ENCODE measurements at regions not wholly inside any gene's neighbourhood (a gene's known extent, or its start where the extent isn't known, plus 50 kb on each side); places are given as distances from the start of the nearest gene placed in this dataset.

GRCh38 chr1:14292520-14292919, 306.0 kb upstream of the KAZN start:
- no peak for DNase-seq
- no peaks in the 10 kb centered on the region for H3K4me1 Mint-ChIP-seq
- no peak overlapping the region for H3K4me3 Mint-ChIP-seq
- no peaks in the 10 kb centered on the region for H3K9me3 Mint-ChIP-seq
- no peaks in the 10 kb centered on the region for H3K27me3 Mint-ChIP-seq
- no peak overlapping the region for H3K27ac Mint-ChIP-seq
- no peaks in the 10 kb centered on the region for H3K36me3 Mint-ChIP-seq

DNA sequence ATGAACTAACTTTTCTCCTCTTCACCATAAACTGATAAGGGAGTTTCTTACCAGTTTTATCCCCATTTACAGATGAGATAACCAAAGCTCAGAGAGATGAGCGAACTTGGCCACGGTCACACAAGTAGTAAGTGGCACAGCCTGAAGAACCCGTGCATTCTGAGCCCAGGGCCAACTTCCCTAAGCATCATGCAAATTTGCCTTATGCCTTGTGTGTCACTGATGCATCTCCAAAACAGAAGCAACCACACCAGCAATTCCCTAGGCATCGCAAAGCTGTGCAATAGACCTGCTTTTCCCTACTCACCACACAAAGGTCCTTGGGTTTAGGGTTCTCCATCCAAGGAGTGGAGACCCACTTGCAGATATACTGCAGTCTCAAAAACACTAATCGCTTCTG, 304.5 kb upstream of the KAZN start:
- H3K4me1 Mint-ChIP-seq, result no peaks in the 10 kb centered on the region
- no peak for DNase-seq
- H3K9me3 Mint-ChIP-seq, result no peaks in the 10 kb centered on the region
- no peak overlapping the region for H3K4me3 Mint-ChIP-seq
- H3K27me3 Mint-ChIP-seq, result peaks cover 3% of the 10 kb centered on the region
- H3K36me3 Mint-ChIP-seq, result no peaks in the 10 kb centered on the region
- H3K27ac Mint-ChIP-seq, result no peak overlapping the region

DNA sequence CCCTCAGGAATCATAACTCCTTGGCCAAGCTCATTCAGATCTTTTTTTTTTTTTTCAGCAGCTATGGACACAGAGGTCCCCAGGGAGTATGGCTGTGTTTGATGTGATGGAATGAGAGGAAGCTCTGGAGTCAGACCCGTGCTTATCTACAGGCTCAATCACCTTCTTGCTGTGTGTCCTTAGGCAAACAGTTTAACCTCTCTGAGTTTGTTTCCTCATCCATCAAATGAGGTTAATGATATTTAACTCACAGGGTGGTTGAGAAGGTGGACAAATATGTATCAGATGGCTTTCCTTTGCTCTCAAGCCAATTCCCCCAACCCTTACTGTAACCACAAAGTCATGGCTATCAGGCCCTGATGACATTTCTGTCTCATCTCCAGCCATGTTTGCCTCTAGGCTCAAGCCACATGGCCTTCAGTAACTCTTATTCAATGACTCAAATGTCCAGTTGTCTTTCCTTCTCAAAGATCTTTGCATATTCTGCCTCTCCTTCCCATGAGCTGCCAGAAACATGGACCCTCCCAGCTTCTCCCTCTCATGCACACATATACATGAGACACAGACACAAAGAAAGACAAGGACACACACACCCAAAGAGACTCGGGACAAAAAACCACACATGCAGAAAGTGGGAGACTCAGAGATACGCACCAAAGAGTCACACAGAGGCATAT, 303.5 kb upstream of the KAZN start:
- H3K4me3 Mint-ChIP-seq, result no peak overlapping the region
- no peaks in the 10 kb centered on the region for H3K9me3 Mint-ChIP-seq
- no peaks in the 10 kb centered on the region for H3K36me3 Mint-ChIP-seq
- H3K27me3 Mint-ChIP-seq, result peaks cover 5% of the 10 kb centered on the region
- no peaks in the 10 kb centered on the region for H3K4me1 Mint-ChIP-seq
- DNase-seq, result no peak
- no peak overlapping the region for H3K27ac Mint-ChIP-seq

DNA sequence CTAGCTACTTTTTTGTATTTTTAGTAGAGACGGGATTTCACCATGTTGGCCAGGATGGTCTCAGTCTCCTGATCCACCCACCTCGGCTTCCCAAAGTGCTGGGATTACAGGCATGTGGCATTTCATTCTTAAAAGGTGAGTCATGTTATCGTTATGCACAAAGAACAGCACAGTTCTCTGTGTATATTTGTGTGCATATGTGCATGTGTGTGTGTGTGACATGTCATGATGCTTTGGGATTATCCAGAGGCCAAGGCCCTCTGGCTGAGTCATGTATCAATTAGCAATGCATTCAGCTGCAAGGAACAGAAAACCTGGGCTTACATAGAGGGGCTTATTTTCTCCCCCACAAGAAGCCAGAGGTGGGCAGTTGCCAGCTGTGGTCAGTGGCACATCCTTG, 301.7 kb upstream of the KAZN start:
- Mint-ChIP-seq H3K27me3 (peaks cover 5% of the 10 kb centered on the region), H3K36me3 (no peaks in the 10 kb centered on the region), H3K4me3 (no peak overlapping the region), H3K27ac (no peak overlapping the region), H3K4me1 (no peaks in the 10 kb centered on the region), H3K9me3 (no peaks in the 10 kb centered on the region)
- DNase-seq, result no peak

GRCh38 chr1:14297356-14297755, 301.1 kb upstream of the KAZN start:
- no peaks in the 10 kb centered on the region for H3K4me1 Mint-ChIP-seq
- H3K27ac Mint-ChIP-seq, result no peak overlapping the region
- H3K4me3 Mint-ChIP-seq, result no peak overlapping the region
- DNase-seq, result no peak
- H3K27me3 Mint-ChIP-seq, result peaks cover 5% of the 10 kb centered on the region
- no peaks in the 10 kb centered on the region for H3K9me3 Mint-ChIP-seq
- H3K36me3 Mint-ChIP-seq, result no peaks in the 10 kb centered on the region

- H3K27ac Mint-ChIP-seq, result no peak overlapping the region
- H3K9me3 Mint-ChIP-seq, result no peaks in the 10 kb centered on the region
- H3K4me3 Mint-ChIP-seq, result no peak overlapping the region
- H3K27me3 Mint-ChIP-seq, result peaks cover 12% of the 10 kb centered on the region
- no peaks in the 10 kb centered on the region for H3K4me1 Mint-ChIP-seq
- H3K36me3 Mint-ChIP-seq, result no peaks in the 10 kb centered on the region
- DNase-seq, result no peak
Measured at GRCh38 chr1:14298806-14299205, 299.7 kb upstream of the KAZN start.

- Mint-ChIP-seq H3K4me3 (no peak overlapping the region), H3K27me3 (peaks cover 13% of the 10 kb centered on the region), H3K27ac (no peak overlapping the region), H3K36me3 (no peaks in the 10 kb centered on the region), H3K9me3 (no peaks in the 10 kb centered on the region), H3K4me1 (no peaks in the 10 kb centered on the region)
- no peak for DNase-seq
Measured at GRCh38 chr1:14300991-14301703, 297.3 kb upstream of the KAZN start.

GRCh38 chr1:14301704-14302024, 296.8 kb upstream of the KAZN start:
- H3K27ac Mint-ChIP-seq, result no peak overlapping the region
- H3K4me1 Mint-ChIP-seq, result no peaks in the 10 kb centered on the region
- H3K9me3 Mint-ChIP-seq, result no peaks in the 10 kb centered on the region
- peaks cover 13% of the 10 kb centered on the region for H3K27me3 Mint-ChIP-seq
- H3K36me3 Mint-ChIP-seq, result no peaks in the 10 kb centered on the region
- no peak overlapping the region for H3K4me3 Mint-ChIP-seq
- no peak for DNase-seq

DNA sequence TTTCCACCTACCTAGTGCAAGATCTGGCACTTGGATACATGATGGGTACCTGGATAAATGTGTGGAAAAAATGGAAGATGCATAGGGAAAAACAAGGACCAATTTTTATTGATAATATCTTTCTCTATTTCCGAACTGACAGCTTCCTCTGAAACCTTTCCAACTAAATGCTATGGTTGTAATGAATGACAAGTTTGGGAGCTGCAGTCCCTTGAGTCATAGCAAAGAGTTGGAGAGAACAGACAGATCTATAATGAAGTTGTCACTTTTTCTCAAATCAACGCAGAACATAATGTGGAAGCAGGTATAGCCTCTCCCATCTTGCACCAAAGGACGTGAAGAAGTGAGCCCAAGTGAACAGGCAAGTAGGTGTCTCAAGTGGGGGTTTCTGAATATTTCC, 296.5 kb upstream of the KAZN start:
- no peaks in the 10 kb centered on the region for H3K4me1 Mint-ChIP-seq
- no peaks in the 10 kb centered on the region for H3K36me3 Mint-ChIP-seq
- H3K27ac Mint-ChIP-seq, result no peak overlapping the region
- H3K27me3 Mint-ChIP-seq, result peaks cover 13% of the 10 kb centered on the region
- H3K4me3 Mint-ChIP-seq, result no peak overlapping the region
- H3K9me3 Mint-ChIP-seq, result no peaks in the 10 kb centered on the region
- DNase-seq, result no peak

DNA sequence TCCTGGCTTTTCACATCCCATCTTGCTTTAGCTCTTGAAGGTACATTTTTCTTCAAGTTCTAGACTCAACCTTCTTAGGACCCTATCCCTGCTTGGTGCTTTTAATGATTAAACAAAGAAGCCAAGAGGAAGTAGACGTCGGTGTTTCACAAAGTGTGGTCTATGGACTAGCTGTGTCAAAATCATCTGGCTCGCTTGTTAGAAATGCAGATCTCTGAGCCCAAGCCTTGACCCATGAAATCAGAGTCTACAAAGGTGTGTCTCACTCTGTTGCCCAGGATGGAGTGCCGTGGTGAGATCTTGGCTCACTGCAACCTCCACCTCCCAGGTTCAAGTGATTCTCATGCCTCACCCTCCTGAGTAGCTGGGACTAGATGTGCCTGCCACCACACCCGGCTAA, 295.5 kb upstream of the KAZN start:
- no peaks in the 10 kb centered on the region for H3K36me3 Mint-ChIP-seq
- H3K4me3 Mint-ChIP-seq, result no peak overlapping the region
- no peaks in the 10 kb centered on the region for H3K4me1 Mint-ChIP-seq
- no peak for DNase-seq
- no peaks in the 10 kb centered on the region for H3K9me3 Mint-ChIP-seq
- peaks cover 13% of the 10 kb centered on the region for H3K27me3 Mint-ChIP-seq
- no peak overlapping the region for H3K27ac Mint-ChIP-seq

GRCh38 chr1:14304381-14304865, 294.1 kb upstream of the KAZN start:
- Mint-ChIP-seq H3K36me3 (no peaks in the 10 kb centered on the region), H3K27ac (no peak overlapping the region)

DNA sequence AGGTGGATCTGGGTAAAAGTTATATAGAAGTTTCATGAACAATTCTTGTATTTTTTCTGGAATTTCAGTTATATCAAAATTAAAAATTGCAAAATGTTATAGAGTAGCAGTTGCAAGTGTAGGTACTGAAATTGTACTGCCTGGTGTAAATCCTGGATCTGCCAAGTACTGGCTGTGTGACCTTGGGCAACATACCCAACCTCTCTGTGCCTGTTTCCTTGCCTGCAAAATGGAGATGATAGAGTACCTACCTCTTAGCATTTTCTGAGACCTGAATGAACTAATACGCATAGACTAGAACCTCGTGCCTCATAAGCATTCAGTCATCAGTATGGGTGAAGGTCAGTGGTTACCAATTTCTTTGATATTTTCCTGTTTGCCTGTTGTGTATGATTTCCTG, 290.0 kb upstream of the KAZN start:
- no peak overlapping the region for H3K27ac Mint-ChIP-seq
- no peaks in the 10 kb centered on the region for H3K4me1 Mint-ChIP-seq
- no peak overlapping the region for H3K4me3 Mint-ChIP-seq
- no peak for DNase-seq
- peaks cover 5% of the 10 kb centered on the region for H3K27me3 Mint-ChIP-seq
- no peaks in the 10 kb centered on the region for H3K36me3 Mint-ChIP-seq
- no peaks in the 10 kb centered on the region for H3K9me3 Mint-ChIP-seq

More at GRCh38 chr1:14304381-14304865, 294.1 kb upstream of the KAZN start:
- Mint-ChIP-seq H3K9me3 (no peaks in the 10 kb centered on the region), H3K4me3 (no peak overlapping the region), H3K27me3 (peaks cover 9% of the 10 kb centered on the region), H3K4me1 (no peaks in the 10 kb centered on the region)
- no peak for DNase-seq

DNA sequence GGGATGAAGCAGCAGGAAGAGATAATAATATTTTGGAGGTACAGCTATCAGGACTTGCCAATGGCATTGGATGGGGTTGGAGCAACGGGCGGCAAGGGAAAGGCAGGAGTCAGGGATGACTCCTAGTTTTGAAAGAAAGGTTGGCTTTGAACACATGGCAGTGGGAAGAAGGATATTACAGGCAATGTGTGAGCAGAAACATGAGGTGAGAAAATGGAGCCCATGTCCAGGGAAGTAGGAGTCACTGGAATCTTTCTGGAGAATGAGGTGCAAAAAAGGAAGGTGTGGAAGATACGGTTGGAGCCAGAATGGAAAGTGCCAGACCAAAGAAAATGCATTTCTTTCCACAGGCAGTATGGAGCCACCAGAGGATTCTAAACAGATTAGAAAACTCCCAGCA, 288.5 kb upstream of the KAZN start:
- Mint-ChIP-seq H3K4me1 (no peaks in the 10 kb centered on the region), H3K9me3 (no peaks in the 10 kb centered on the region), H3K36me3 (no peaks in the 10 kb centered on the region), H3K27me3 (no peaks in the 10 kb centered on the region), H3K4me3 (no peak overlapping the region), H3K27ac (no peak overlapping the region)
- DNase-seq, result no peak

- H3K9me3 Mint-ChIP-seq, result no peaks in the 10 kb centered on the region
- no peak for DNase-seq
- no peaks in the 10 kb centered on the region for H3K36me3 Mint-ChIP-seq
- no peaks in the 10 kb centered on the region for H3K4me1 Mint-ChIP-seq
- H3K27ac Mint-ChIP-seq, result no peak overlapping the region
- no peaks in the 10 kb centered on the region for H3K27me3 Mint-ChIP-seq
- no peak overlapping the region for H3K4me3 Mint-ChIP-seq
Measured at GRCh38 chr1:14310476-14310875, 288.0 kb upstream of the KAZN start.

DNA sequence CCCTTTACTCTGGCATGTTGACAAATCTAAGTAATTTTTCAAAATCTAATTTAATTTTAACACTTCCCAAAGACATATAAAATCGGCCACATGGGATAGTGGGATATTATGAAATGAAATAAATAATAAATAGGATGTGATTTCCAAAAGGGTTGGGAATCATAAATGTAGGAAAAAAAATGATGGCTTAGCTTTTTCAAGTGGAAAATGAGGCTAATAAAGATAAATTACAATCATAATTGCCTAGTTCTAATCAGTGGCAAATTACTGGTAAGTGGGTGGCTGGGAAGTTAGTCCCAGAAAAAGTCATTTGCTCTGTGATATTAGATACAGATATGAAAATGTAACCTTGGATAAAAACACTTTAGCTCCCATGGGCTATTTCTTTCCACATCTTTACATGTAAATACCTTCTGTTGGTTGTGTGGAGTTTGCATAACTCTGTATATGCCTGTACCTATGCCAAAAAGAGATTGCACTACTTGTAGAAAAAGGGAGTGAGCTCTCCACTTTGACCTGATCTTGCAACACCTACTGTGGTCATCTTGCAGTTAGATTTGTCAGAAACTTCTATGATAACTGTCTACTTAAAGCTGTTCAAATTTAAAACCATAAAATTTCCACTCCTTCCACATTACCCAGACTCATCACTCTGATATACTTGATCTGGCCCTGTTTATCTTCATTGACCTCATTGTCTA, 284.6 kb upstream of the KAZN start:
- Mint-ChIP-seq H3K36me3 (no peaks in the 10 kb centered on the region), H3K9me3 (no peaks in the 10 kb centered on the region), H3K27ac (no peak overlapping the region), H3K27me3 (no peaks in the 10 kb centered on the region), H3K4me1 (no peaks in the 10 kb centered on the region), H3K4me3 (no peak overlapping the region)
- no peak for DNase-seq

DNA sequence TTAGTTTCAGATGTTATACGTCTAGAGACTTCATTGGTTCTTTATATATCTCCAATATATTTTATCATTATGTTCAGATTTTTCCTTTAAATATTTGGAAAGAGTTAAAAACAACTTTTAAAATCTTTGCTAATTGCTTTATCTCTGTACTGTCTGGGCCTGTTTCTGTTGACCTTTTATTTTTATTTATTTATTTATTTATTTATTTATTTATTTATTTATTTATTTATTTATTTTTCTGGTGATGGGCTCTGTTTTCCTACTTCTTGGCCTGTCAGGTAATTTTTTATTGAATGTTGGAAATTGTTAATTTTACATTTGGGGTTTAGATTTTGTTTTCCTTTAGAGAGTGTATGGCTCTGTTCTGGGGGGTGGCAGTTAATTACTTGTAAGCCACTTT, 279.7 kb upstream of the KAZN start:
- no peak overlapping the region for H3K4me3 Mint-ChIP-seq
- H3K36me3 Mint-ChIP-seq, result no peaks in the 10 kb centered on the region
- H3K4me1 Mint-ChIP-seq, result peaks cover 6% of the 10 kb centered on the region
- H3K9me3 Mint-ChIP-seq, result peaks cover 6% of the 10 kb centered on the region
- peaks cover 3% of the 10 kb centered on the region for H3K27me3 Mint-ChIP-seq
- H3K27ac Mint-ChIP-seq, result no peak overlapping the region
- DNase-seq, result no peak

Data from activated naive CD8-positive, alpha-beta T cell treated with anti-CD3 and anti-CD28 coated beads for 36 hours (primary cell).